PC-3 (cell line): ENCODE measurements at regions not wholly inside any gene's neighbourhood (a gene's known extent, or its start where the extent isn't known, plus 50 kb on each side); places are given as distances from the start of the nearest gene placed in this dataset.

Source experiments
- CTCF ChIP-seq: fragments of 300-600 bp; sonication (generic); conservative IDR thresholded peaks from 2 replicates; pipeline ENCODE4 v1.5.1; 2017; ENCODE audit warnings: antibody characterized with exemption, low read depth, mild to moderate bottlenecking, low read length
- EZH2phosphoT487 ChIP-seq: fragments of 300-600 bp; sonication (generic); IDR thresholded peaks from 2 replicates; pipeline ENCODE4 v1.6.1; 2018; ENCODE audit warnings: mild to moderate bottlenecking, antibody characterized with exemption, low read length, borderline replicate concordance

- TF ChIP-seq CTCF: no peak
- TF ChIP-seq EZH2phosphoT487: no peak
These were observed 265.4 kb downstream of the EN1 start for GRCh38 chr2:118582058-118582457.
